Fibroblast of lung (primary cell): ENCODE measurements at regions not wholly inside any gene's neighbourhood (a gene's known extent, or its start where the extent isn't known, plus 50 kb on each side); places are given as distances from the start of the nearest gene placed in this dataset.

Experiments
- DNase-seq, 2 donors: peaks; one replicate each; pipeline versions ENCODE4 v3.0.0 to v3.0.0-alpha.2; 2010; ENCODE audit warnings: low read depth in 2 of 2
- H2AFZ ChIP-seq: 2 replicates; pipeline ENCODE4 v1.5.1; 2012; ENCODE audit warnings: low read length, control low read depth, inconsistent platforms
- H3K27ac ChIP-seq: 2 replicates; pipeline ENCODE4 v1.5.1; 2011; ENCODE audit warnings: low read length, control low read depth; ENCODE audit not compliant: insufficient read depth
- H3K27me3 ChIP-seq: 2 replicates; pipeline ENCODE4 v1.5.1; 2011; ENCODE audit warnings: mild to moderate bottlenecking, low read length; ENCODE audit not compliant: control insufficient read depth, insufficient read depth
- H3K36me3 ChIP-seq: 2 replicates; pipeline ENCODE4 v1.5.1; 2011; ENCODE audit warnings: low read length; ENCODE audit not compliant: control insufficient read depth, insufficient read depth
- H3K4me1 ChIP-seq: 2 replicates; pipeline ENCODE4 v1.5.1; 2011; ENCODE audit warnings: low read length; ENCODE audit not compliant: control insufficient read depth, insufficient read depth; ENCODE audit errors: extremely low read depth
- H3K4me2 ChIP-seq: 2 replicates; pipeline ENCODE4 v1.5.1; 2011; ENCODE audit warnings: low read length, control low read depth; ENCODE audit not compliant: insufficient read depth; ENCODE audit errors: extremely low read depth
- H3K4me3 ChIP-seq, 4 experiments: fragments of 200-600 bp in 1 of 4; sonication (generic) in 1 of 4; replicated peaks in 1 of 4; 2 replicates each; pipeline ENCODE4 v1.5.1; 2011 to 2016; ENCODE audit warnings: low read length in 4 of 4, low read depth in 3 of 4, mild to moderate bottlenecking in 3 of 4, control low read depth in 2 of 4, inconsistent platforms in 1 of 4, mixed read lengths in 1 of 4; ENCODE audit not compliant: insufficient read depth in 1 of 4; ENCODE audit errors: control extremely low read depth in 1 of 4
- H3K79me2 ChIP-seq: 2 replicates; pipeline ENCODE4 v1.5.1; 2012; ENCODE audit warnings: mild to moderate bottlenecking, low read length, inconsistent platforms; ENCODE audit not compliant: control insufficient read depth, insufficient read depth
- H3K9ac ChIP-seq: 2 replicates; pipeline ENCODE4 v1.5.1; 2011; ENCODE audit warnings: mild to moderate bottlenecking, low read length, control low read depth; ENCODE audit not compliant: insufficient read depth
- H3K9me3 ChIP-seq: 2 replicates; pipeline ENCODE4 v1.5.1; 2012; ENCODE audit warnings: low read depth, low read length; ENCODE audit not compliant: control insufficient read depth, insufficient read depth
- H4K20me1 ChIP-seq: 2 replicates; pipeline ENCODE4 v1.5.1; 2011; ENCODE audit warnings: low read length; ENCODE audit not compliant: control insufficient read depth, insufficient read depth; ENCODE audit errors: extremely low read depth
- CTCF ChIP-seq, 2 donors: IDR thresholded peaks in 1 of 2; conservative IDR thresholded peaks in 1 of 2; 1 replicate in 1 of 2; 2 replicates in 1 of 2; pipeline ENCODE4 v1.5.1; 2011 to 2012; ENCODE audit warnings: low read length in 2 of 2, control low read depth in 1 of 2, inconsistent platforms in 1 of 2, low read depth in 1 of 2, mild to moderate bottlenecking in 1 of 2
- EZH2 ChIP-seq: IDR thresholded peaks from 2 replicates; pipeline ENCODE4 v1.5.1; 2012; ENCODE audit warnings: low read length, control low read depth, mild to moderate bottlenecking; ENCODE audit errors: missing control alignments

GRCh38 chr4:84159762-84160161 is 339.3 kb downstream of the NKX6-1 start:
- peak in 1 of 2 donors; percentile 3 for DNase-seq
- TF ChIP-seq CTCF (conservative IDR thresholded peaks at IDR 0.05 in 1 of 2, IDR thresholded peaks at IDR 0.05 in 1 of 2; ENCODE audit: low read depth in 1 of 2, low read length in 2 of 2) (peak in 1 of 2 donors; percentile 14), EZH2 (no peak)
- no peak overlapping the region for H2AFZ ChIP-seq

GRCh38 chr4:84158670-84159069 is 340.4 kb downstream of the NKX6-1 start:
- H3K36me3 ChIP-seq, result no peaks in the 10 kb centered on the region
- no peak overlapping the region for H3K4me2 ChIP-seq
- H4K20me1 ChIP-seq, result no peaks in the 10 kb centered on the region
- H3K79me2 ChIP-seq, result no peaks in the 10 kb centered on the region
- no peak overlapping the region for H3K4me3 ChIP-seq
- DNase-seq, result no peak
- H3K9me3 ChIP-seq, result no peaks in the 10 kb centered on the region
- no peak overlapping the region for H2AFZ ChIP-seq
- no peak for TF ChIP-seq EZH2
- no peak for TF ChIP-seq CTCF (conservative IDR thresholded peaks at IDR 0.05 in 1 of 2, IDR thresholded peaks at IDR 0.05 in 1 of 2; ENCODE audit: low read depth in 1 of 2, low read length in 2 of 2)
- H3K27ac ChIP-seq, result no peak overlapping the region
- no peaks in the 10 kb centered on the region for H3K4me1 ChIP-seq
- H3K27me3 ChIP-seq, result no peaks in the 10 kb centered on the region
- H3K9ac ChIP-seq, result no peak overlapping the region

More at GRCh38 chr4:84159762-84160161, 339.3 kb downstream of the NKX6-1 start:
- H3K79me2 ChIP-seq, result no peaks in the 10 kb centered on the region
- H3K9me3 ChIP-seq, result no peaks in the 10 kb centered on the region
- H3K4me3 ChIP-seq, result no peak overlapping the region
- no peaks in the 10 kb centered on the region for H3K36me3 ChIP-seq
- H3K9ac ChIP-seq, result no peak overlapping the region
- no peaks in the 10 kb centered on the region for H3K4me1 ChIP-seq
- H3K4me2 ChIP-seq, result no peak overlapping the region
- H3K27me3 ChIP-seq, result no peaks in the 10 kb centered on the region
- H3K27ac ChIP-seq, result no peak overlapping the region
- H4K20me1 ChIP-seq, result no peaks in the 10 kb centered on the region

- TF ChIP-seq CTCF (conservative IDR thresholded peaks at IDR 0.05 in 1 of 2, IDR thresholded peaks at IDR 0.05 in 1 of 2; ENCODE audit: low read depth in 1 of 2, low read length in 2 of 2) (no peak), EZH2 (no peak)
- no peaks in the 10 kb centered on the region for H3K79me2 ChIP-seq
- no peak overlapping the region for H3K9ac ChIP-seq
- DNase-seq, result no peak
- no peaks in the 10 kb centered on the region for H3K4me1 ChIP-seq
- no peaks in the 10 kb centered on the region for H4K20me1 ChIP-seq
- H3K27ac ChIP-seq, result no peak overlapping the region
- H3K27me3 ChIP-seq, result no peaks in the 10 kb centered on the region
- no peaks in the 10 kb centered on the region for H3K36me3 ChIP-seq
- H3K9me3 ChIP-seq, result no peaks in the 10 kb centered on the region
- no peak overlapping the region for H3K4me2 ChIP-seq
- H2AFZ ChIP-seq, result no peak overlapping the region
- H3K4me3 ChIP-seq, result no peak overlapping the region
These were observed 347.5 kb downstream of the NKX6-1 start for GRCh38 chr4:84151574-84151973.
